HG03196 (cell line): ENCODE measurements at regions not wholly inside any gene's neighbourhood (a gene's known extent, or its start where the extent isn't known, plus 50 kb on each side); places are given as distances from the start of the nearest gene placed in this dataset.

ENCODE experiments used
- ATAC-seq: cut with Tn5 transposase; IDR thresholded peaks from one replicate; pipeline ENCODE4 v1.9.1; 2021; ENCODE audit not compliant: unreplicated experiment

DNA sequence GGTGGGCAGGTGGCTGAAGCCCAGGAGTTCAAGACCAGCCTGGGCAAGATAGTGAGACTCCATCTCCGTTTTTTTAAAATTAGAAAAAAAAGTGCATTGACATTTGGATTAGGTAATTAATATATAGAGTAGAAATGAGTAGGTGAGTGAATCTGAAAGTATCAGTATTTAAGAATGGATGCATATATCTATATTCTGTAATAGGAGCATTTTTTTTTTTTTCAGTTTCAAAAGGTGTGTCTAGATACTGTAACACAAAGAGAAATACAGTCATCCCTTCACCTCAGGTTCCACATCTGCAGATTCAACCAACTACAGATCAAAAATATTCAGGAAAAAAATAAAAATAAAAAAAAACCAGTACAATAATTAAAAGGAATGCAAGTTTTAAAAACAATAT lies 50.8 kb downstream of the RBM27 start:
- no peak for ATAC-seq

DNA sequence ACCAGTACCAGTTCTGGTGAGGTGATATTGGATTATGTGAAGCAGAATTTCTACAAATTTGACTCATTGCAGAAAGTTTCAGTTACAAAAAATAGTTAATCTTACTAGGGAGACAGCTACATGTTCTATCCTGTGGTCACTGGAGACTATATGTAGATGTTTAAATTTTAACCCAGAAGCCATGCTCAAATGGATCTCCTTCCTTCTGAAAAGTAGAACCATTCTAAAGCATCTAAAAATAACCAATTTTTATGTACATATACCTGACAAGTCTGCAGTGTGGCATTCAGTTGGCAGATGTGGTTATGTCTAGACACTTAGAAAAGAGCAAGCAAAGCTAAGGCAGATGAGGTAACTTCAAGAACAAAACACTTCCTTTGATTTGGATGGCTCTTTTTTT lies 65.5 kb upstream of the POU4F3 start:
- ATAC-seq, result peak; percentile 85

DNA sequence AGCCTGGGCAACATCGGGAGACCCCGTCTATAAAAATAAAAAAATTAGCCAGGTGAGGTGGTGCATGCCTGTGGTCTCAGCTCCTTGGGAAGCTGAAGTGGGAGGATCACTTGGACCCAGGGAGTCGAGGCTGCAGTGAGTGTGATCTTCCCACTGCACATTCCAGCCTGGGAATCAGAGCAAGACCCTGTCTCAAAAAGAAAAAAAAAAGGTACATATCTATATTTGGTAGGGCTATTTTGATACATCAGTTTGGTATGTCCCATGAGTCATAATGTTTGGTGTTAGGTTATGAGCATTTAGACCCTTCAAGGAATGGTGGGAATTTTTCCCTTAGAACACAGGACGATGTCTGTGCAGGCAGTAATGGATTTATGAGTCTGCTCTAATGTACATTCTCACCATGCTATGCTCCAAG lies 55.3 kb upstream of the POU4F3 start:
- ATAC-seq, result no peak

DNA sequence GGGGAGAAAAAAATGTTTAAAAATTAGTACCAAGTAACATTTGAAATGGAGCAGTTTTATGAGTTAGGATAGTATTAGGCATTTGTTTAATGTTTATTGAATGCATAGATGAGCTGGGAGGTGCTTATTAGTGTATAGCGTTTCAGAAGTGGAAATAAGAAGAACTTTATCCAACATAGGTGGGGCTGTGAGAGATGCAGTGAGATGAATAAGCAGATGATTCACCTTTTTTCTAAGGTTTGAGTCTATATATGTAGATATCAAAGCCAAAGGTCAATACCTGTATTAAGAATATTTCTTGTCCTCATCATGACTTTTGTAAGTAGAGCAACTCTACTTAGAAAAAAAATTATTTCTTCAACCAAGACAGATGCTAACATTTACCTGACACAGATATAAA lies 54.6 kb upstream of the POU4F3 start:
- no peak for ATAC-seq
